ENCODE measurements at regions not wholly inside any gene's neighbourhood (a gene's known extent, or its start where the extent isn't known, plus 50 kb on each side); places are given as distances from the start of the nearest gene placed in this dataset.

DNA sequence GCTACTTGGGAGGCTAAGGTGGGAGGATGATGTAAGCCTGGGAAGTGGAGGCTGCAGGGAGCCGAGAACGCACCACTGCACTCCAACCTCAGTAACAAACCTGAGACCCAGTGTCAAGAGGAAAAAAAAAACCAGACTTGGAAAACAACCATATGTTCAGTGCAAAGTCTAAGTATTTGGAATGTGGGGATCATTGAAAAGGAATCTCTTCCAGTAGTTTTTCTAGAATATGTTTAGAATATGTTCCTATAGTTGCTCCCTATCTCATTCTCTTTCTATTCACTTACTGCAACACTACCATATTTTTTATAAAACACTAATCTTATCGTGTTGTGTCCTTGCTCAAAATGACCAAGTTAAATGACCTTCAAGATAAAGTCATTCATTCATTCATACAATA is 423.5 kb upstream of the SOX5 start:
- Histone ChIP-seq H3K4me1 (ENCODE audit: insufficient read depth, low read length) (no peaks in the 10 kb centered on the region), H3K4me3 (ENCODE audit: insufficient read depth, low read depth, low read length) (no peak overlapping the region), H2AFZ (ENCODE audit: low read depth, low read length) (no peak overlapping the region), H3K9ac (ENCODE audit: low read length) (no peak overlapping the region), H3K79me2 (ENCODE audit: insufficient read depth, low read length) (no peaks in the 10 kb centered on the region), H3K4me2 (ENCODE audit: low read length) (no peak overlapping the region), H3K36me3 (ENCODE audit: insufficient read depth, low read length) (no peaks in the 10 kb centered on the region), H4K20me1 (ENCODE audit: insufficient read depth, low read length) (no peaks in the 10 kb centered on the region), H3K9me3 (ENCODE audit: insufficient read depth, low read depth, low read length) (no peaks in the 10 kb centered on the region), H3K27ac (ENCODE audit: low read depth, low read length) (no peak overlapping the region), H3K27me3 (ENCODE audit: insufficient read depth, low read length) (no peaks in the 10 kb centered on the region)
- no peak for TF ChIP-seq EZH2 (IDR thresholded peaks at IDR 0.05; ENCODE audit: insufficient read depth, low read length)
- TF ChIP-seq, protein P1, sequence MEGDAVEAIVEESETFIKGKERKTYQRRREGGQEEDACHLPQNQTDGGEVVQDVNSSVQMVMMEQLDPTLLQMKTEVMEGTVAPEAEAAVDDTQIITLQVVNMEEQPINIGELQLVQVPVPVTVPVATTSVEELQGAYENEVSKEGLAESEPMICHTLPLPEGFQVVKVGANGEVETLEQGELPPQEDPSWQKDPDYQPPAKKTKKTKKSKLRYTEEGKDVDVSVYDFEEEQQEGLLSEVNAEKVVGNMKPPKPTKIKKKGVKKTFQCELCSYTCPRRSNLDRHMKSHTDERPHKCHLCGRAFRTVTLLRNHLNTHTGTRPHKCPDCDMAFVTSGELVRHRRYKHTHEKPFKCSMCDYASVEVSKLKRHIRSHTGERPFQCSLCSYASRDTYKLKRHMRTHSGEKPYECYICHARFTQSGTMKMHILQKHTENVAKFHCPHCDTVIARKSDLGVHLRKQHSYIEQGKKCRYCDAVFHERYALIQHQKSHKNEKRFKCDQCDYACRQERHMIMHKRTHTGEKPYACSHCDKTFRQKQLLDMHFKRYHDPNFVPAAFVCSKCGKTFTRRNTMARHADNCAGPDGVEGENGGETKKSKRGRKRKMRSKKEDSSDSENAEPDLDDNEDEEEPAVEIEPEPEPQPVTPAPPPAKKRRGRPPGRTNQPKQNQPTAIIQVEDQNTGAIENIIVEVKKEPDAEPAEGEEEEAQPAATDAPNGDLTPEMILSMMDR (IDR thresholded peaks at IDR 0.05; ENCODE audit: insufficient read depth, low read depth, low read length), result no peak
- Mint-ChIP-seq H3K9me3 (ENCODE audit: unreplicated experiment) (no peaks in the 10 kb centered on the region), H3K27me3 (ENCODE audit: low read depth, unreplicated experiment) (no peaks in the 10 kb centered on the region), H3K36me3 (ENCODE audit: low read depth, unreplicated experiment) (no peaks in the 10 kb centered on the region), H3K4me1 (ENCODE audit: low read depth, unreplicated experiment) (no peaks in the 10 kb centered on the region), H3K4me3 (ENCODE audit: unreplicated experiment) (no peak overlapping the region), H3K27ac (ENCODE audit: unreplicated experiment) (no peak overlapping the region)
- DNase-seq (ENCODE audit: low read depth), result no peak
- FAIRE-seq, result no peak

DNA sequence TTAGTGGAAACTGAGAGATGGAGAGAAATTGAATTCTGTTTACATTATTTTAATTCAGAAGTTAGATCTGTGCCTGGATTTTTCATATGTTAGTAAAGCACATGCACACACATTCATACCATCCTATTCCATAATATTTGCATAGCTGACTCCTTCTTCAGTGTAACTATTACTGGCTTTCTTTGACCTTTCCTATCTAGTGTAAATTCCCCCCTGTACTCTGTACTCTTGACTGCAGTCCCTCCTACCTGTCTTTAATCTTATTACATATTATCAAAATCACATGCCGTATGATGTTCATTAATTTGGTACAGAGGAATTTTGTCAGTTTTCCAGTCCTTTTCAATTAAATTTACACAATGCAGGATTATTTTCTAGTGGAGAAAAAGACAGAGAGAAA is 417.0 kb upstream of the SOX5 start:
- Histone ChIP-seq H3K9ac (ENCODE audit: low read length) (no peak overlapping the region), H3K36me3 (ENCODE audit: insufficient read depth, low read length) (no peaks in the 10 kb centered on the region), H3K4me1 (ENCODE audit: insufficient read depth, low read length) (no peaks in the 10 kb centered on the region), H3K4me3 (ENCODE audit: insufficient read depth, low read depth, low read length) (no peak overlapping the region), H3K27ac (ENCODE audit: low read depth, low read length) (no peak overlapping the region), H4K20me1 (ENCODE audit: insufficient read depth, low read length) (no peaks in the 10 kb centered on the region), H3K27me3 (ENCODE audit: insufficient read depth, low read length) (no peaks in the 10 kb centered on the region), H3K9me3 (ENCODE audit: insufficient read depth, low read depth, low read length) (no peaks in the 10 kb centered on the region), H2AFZ (ENCODE audit: low read depth, low read length) (no peak overlapping the region), H3K4me2 (ENCODE audit: low read length) (no peak overlapping the region), H3K79me2 (ENCODE audit: insufficient read depth, low read length) (no peaks in the 10 kb centered on the region)
- Mint-ChIP-seq H3K27me3 (ENCODE audit: low read depth, unreplicated experiment) (no peaks in the 10 kb centered on the region), H3K4me1 (ENCODE audit: low read depth, unreplicated experiment) (no peaks in the 10 kb centered on the region), H3K27ac (ENCODE audit: unreplicated experiment) (no peak overlapping the region), H3K36me3 (ENCODE audit: low read depth, unreplicated experiment) (no peaks in the 10 kb centered on the region), H3K4me3 (ENCODE audit: unreplicated experiment) (no peak overlapping the region), H3K9me3 (ENCODE audit: unreplicated experiment) (no peaks in the 10 kb centered on the region)
- TF ChIP-seq, protein P1 (IDR thresholded peaks at IDR 0.05; ENCODE audit: insufficient read depth, low read depth, low read length), result no peak
- no peak for TF ChIP-seq EZH2 (IDR thresholded peaks at IDR 0.05; ENCODE audit: insufficient read depth, low read length)
- FAIRE-seq (no peak), DNase-seq (ENCODE audit: low read depth) (no peak)

GRCh38 chr12:24364921-24365320 is 415.5 kb upstream of the SOX5 start:
- H3K27me3 Mint-ChIP-seq (ENCODE audit: low read depth, unreplicated experiment), result no peaks in the 10 kb centered on the region
- H3K36me3 ChIP-seq (ENCODE audit: insufficient read depth, low read length), result no peaks in the 10 kb centered on the region
- peaks cover 10% of the 10 kb centered on the region for H3K4me1 Mint-ChIP-seq (ENCODE audit: low read depth, unreplicated experiment)
- DNase-seq (ENCODE audit: low read depth), result peak; percentile 18
- no peaks in the 10 kb centered on the region for H3K27me3 ChIP-seq (ENCODE audit: insufficient read depth, low read length)
- no peak overlapping the region for H3K4me2 ChIP-seq (ENCODE audit: low read length)
- H3K27ac ChIP-seq (ENCODE audit: low read depth, low read length), result no peak overlapping the region
- H2AFZ ChIP-seq (ENCODE audit: low read depth, low read length), result no peak overlapping the region
- H3K4me1 ChIP-seq (ENCODE audit: insufficient read depth, low read length), result no peaks in the 10 kb centered on the region
- H3K27ac Mint-ChIP-seq (ENCODE audit: unreplicated experiment), result no peak overlapping the region
- no peaks in the 10 kb centered on the region for H3K36me3 Mint-ChIP-seq (ENCODE audit: low read depth, unreplicated experiment)
- no peaks in the 10 kb centered on the region for H3K9me3 Mint-ChIP-seq (ENCODE audit: unreplicated experiment)
- H3K79me2 ChIP-seq (ENCODE audit: insufficient read depth, low read length), result no peaks in the 10 kb centered on the region
- no peak overlapping the region for H3K4me3 ChIP-seq (ENCODE audit: insufficient read depth, low read depth, low read length)
- H3K9me3 ChIP-seq (ENCODE audit: insufficient read depth, low read depth, low read length), result no peaks in the 10 kb centered on the region
- TF ChIP-seq, protein P1 (IDR thresholded peaks at IDR 0.05; ENCODE audit: insufficient read depth, low read depth, low read length), result no peak
- no peak for TF ChIP-seq EZH2 (IDR thresholded peaks at IDR 0.05; ENCODE audit: insufficient read depth, low read length)
- no peaks in the 10 kb centered on the region for H4K20me1 ChIP-seq (ENCODE audit: insufficient read depth, low read length)
- FAIRE-seq, result no peak
- H3K4me3 Mint-ChIP-seq (ENCODE audit: unreplicated experiment), result no peak overlapping the region
- H3K9ac ChIP-seq (ENCODE audit: low read length), result no peak overlapping the region
